NCI-H446 treated with DMSO at 0.1 percent for 48 hours (cell line): ENCODE measurements at regions not wholly inside any gene's neighbourhood (a gene's known extent, or its start where the extent isn't known, plus 50 kb on each side); places are given as distances from the start of the nearest gene placed in this dataset.

Source experiments
- DNase-seq: peaks from one replicate; lab custom pipeline; 2025; lab: John Stamatoyannopoulos, UW

DNA sequence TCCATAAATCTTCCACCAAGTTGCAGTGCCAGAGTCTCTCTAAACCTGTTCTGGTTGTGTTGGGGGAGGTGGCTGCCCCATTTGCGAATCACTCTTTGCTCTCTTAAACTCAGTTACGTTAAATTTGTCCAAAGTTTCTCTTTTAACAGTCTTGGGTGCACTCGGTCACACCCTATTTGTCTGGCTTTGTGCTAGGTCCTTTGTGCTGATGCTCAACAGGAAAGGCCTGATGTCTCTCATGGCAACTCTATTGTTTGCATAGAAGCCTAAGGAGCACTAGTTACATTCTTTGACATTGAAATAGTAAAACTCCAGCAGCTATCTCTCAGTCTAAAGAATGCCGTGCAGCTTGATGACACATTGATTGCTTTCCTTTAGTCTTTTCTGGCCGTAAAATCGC lies 105.1 kb downstream of the TRMT11 start:
- no peak for DNase-seq

DNA sequence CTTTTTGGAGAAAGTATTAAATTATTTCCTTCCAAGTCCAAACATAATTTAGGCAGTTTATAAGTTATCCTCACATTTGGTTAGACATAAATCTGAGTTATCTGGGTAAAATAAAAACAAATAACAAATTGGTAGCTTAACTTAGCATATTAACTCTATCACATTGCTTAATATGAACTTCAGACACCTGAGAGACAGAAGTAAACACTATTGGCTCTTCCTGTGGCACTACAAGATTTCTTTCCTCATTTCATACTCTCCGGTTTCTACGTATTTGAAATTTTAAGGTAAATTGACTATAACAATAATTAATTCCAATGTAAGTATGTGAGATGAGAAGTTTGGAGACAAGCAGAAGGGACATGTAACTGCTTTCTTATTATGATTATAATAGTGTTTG lies 106.8 kb downstream of the TRMT11 start:
- DNase-seq, result no peak

DNA sequence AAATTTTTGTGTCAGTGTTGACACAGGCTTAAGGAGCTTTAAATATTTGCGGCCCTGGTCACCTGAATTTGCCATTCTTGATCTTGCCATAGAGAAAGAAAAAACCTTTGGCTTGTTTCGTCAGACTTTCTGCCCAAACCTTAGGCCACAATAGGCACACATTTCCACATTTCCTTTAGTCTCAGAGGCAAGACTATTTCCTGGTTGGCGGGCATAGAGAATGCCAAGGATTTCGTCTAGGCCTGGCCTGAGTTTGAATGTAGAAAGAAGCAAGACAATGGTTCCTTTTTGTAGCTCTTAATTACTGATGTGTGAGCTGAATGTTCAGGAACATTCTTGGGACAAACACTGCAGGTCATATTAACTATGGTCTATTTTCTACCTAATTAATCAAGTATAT lies 108.1 kb downstream of the TRMT11 start:
- no peak for DNase-seq

DNA sequence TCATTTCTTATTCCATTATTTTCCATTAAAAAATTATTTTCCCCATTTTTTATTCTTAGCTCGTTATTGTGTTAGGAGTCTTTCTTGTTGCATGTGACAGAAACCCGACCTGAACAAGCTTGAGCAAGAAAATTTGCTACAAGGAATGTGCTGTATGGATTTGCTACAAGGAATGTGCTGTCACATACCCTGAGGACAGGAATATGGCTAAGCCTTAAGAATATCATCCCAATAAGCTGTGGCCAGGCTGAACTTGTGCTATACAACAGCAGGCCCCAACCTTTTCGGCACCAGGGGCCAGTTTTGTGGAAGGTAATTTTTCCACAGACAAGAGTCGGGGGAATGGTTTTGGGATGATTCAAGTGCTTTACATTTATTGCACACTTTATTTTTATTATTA lies 114.0 kb downstream of the TRMT11 start:
- DNase-seq, result no peak

DNA sequence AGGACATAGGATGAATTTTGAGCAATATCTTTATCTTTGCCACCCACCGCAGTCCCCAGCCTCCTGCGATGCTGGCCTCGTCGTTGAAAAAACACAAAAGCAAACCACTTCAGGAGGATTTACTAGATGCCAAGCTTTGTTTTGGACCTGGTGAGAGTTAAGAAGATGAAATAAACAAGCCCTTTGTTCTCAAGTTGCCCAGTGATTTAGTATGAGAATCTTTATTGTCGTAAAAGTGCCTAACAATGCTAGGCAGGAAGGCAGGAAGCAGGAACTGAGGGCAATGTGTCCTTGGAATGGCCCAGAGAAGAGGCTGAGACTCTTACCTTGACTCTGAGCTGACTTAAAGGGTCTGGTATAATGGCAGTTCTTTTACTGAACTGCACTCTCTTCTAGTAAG lies 116.0 kb downstream of the TRMT11 start:
- no peak for DNase-seq

DNA sequence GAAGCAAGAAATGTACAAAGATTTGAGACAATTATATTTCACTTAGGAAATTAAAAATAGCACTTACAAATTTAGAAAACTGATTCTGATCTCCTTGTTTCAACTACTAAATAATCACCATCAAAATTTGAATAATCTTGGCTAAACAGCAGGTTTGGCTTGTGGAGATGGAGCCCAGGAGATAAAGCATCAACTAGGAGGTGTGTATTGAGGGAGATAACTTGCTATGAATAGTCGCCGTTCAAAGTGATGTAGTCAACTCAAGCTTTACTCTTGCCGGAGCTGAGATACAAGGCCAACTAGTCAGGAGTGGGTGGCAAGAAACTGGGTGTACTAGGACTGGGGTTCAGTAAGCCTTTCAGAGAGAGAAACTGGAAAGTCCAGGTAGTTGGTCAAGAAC lies 117.7 kb downstream of the TRMT11 start:
- no peak for DNase-seq

DNA sequence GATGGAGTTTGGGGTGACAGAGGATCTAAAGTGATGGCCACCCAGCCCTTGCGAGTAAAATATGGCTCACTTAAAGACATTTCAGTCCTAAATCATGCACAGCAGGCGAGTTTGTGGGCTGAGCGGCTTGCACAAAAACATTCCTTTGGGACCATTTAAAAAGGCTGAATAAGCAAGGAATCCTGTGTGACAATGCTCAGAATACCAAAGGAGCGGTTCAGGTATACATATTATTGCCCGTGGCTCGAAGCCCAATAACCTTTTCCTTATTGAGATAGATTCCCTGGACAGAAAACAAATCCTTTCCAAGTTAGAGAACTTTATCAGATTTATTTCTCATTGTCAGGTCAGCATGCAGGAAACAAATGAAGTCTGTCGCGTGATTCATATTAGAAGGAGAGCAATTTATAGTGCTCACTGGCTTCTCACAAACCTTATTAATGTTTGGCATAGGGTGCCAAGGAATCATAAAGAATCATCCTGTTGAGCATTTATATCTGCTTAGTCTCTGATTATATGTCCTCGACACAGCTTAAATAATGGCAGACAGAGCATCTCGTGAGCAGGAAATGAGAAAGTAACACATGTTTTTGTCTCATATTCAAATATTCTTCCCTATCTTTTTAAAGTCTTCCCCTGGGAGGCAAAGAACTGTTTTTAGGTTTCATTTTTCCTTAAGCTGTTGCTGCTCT lies 121.3 kb downstream of the TRMT11 start:
- no peak for DNase-seq

DNA sequence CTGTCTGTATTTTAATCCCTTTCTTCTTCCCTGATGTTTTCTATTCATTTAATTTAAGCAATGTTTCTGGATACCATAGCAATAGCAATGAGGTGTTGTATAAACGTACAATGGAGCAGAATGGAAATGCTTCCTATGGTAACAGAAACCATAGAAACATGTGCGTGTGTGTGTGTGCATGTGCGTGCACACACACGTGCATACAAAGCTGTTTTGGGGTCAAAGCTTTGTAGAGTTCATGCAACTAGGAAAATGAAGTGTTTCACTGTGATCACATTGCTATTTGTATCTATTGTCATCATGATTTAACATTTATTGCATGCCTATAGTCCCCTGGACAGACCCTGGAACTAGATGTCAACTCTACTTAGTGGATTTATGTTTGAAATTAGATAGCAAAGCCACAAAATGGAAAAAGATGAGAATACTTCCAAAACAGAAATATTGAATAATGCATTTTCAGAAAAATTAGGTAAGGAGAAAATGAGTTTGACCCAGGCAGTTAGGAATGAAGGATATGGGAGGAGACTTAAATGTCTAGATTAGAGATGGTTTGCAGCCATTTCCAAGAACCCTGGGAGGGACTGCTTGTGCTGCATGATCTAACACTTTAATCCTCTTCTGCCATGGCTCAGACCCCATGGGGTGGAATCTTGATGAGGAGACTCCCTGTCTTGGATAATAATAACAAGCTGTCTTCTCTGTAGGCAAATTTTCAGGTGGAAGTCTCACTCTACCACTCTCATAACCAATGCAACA lies 124.4 kb downstream of the TRMT11 start:
- no peak for DNase-seq

DNA sequence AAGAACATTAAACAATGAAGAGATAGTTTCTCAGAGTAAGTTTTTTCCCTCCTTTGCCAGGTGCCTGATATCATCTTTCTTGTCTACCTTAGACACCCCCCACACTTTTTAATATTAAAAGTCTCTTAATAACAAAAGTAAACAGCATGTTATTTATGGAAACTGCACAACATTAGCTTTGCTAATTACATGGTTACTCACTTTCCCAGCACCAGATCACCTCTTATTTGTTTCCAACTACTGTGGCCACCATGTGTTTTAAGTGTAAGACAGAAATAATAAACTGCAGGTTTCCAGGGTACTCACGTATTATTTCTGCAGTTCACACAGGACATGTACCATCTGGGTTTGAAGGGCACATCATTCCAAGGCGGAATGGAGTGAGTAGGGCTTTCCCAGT lies 125.0 kb downstream of the TRMT11 start:
- DNase-seq, result no peak

DNA sequence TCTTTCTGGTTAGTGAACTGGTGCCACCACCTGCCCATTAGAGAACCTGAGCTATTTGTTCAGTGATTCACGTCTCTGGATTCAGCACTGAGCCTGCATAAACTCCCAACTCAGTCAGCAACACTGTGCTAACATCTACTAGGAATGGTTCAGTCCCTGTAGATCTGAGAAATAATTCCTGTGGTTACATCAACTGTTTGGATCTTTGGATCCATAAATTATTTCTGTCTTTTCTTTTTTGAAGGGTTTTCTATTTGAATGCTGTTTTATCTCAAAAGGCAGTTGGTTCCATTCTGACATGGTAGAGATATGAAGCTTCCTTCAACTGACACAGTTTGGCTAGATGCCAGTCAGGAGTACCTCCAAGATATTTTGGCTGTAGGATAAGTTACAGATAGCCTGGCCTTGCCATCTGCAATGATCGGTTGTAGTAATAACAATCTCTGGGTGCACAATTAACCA lies 125.9 kb downstream of the TRMT11 start:
- no peak for DNase-seq

DNA sequence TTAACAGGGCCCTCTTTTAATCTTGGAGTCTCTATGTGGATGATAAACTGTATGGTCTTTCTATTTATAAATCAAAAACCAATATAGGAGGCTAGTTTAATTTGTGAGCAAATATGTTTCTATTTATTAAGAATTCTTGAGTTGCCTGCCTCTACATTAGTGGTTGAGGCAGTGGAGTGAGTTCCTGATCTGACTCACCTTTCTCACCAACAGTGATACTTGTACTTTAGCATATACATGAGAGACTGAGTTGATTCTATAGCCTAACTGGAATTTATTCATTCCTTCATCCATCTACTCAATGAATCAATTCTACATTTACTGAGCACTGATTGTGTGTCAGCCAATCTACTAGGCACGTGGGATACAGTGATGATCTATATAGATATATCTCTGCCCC lies 126.9 kb downstream of the TRMT11 start:
- no peak for DNase-seq

DNA sequence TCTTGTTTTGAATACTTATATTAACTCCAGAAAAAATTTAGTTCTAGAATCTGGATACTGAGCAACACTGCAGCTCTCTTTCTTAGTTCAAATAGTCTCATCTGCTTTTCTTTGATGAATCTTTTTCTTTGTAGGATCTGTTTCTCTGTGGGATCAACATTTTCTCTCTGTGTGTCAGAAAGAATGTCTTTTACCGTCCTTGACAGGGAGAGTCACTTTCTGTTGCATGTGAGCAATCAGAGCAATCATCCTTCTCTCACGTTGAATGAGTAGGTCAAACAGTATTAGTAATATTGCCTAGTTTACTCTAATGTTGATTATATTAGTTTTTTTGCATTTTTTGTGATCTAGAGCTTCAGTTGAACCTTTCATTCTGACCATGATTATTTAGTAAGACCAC lies 130.9 kb downstream of the TRMT11 start:
- DNase-seq, result no peak

DNA sequence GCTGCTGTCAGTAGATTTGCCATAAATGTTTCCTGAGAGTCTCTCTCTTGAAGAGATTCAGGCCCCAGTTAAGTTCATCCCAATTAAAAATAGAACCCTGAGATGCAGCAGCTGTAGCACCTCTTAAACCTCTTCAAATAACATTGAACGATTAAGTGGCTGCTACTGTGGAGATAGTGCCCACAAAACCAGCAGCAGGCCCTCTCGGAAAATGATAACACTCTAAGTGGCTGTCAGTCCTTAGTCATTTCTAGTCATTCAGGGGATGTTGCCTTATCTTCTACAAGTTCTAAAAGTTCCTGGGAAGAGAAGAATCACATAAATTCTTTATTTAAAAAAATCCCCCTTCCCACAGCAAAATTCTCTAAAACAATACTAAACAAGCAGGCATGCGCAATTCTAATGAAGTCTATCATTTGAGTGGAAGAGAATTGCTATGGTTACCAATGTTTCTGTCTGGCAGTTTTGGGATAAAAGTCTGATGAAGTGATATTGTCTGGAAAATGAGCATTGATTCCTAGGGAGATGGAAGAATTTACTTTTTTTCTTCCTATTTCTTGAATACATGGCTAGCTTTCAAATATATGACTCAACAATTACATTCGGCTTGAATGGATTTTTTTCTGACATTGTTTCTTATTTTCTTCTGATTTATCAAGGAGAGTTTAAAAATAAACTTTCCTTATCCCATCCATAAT lies 131.9 kb downstream of the TRMT11 start:
- DNase-seq, result no peak

DNA sequence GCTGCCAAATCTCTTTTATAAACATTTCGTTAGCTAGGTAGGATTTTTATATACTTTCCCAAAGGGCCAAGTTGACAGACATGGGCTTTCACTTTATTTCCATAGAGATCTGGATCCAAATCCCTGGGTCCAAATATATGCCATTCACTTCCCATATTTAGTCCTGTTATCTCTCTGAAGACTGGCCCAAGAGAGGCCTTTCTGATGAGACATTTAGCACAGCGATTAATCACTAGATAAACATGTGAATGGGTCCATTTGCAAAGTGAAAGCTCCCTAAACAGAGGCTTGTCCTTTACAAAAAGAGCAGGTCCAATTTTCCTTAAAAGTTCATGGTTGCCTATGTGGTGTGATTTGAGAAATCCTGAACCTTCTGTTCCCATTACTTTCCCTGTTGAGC lies 132.6 kb downstream of the TRMT11 start:
- no peak for DNase-seq

DNA sequence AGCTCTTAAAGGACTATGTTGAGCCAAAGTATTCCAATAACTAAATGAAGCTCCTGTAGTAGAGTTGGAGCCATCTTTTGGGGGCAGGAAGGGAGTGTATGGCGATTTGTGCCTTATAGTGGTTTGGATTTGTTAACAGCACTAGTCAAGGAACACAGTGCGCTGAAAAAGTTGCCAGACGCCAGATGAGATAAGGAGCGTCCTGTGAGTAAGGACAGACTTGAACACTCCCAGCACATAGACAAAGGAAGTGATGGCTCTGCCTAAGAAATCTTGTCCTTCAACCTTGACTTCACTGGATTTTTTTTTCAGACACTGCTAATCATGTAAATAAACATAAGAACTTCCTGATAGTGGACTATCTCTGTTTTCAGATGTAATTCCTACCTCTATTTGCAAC lies 136.9 kb downstream of the TRMT11 start:
- no peak for DNase-seq

DNA sequence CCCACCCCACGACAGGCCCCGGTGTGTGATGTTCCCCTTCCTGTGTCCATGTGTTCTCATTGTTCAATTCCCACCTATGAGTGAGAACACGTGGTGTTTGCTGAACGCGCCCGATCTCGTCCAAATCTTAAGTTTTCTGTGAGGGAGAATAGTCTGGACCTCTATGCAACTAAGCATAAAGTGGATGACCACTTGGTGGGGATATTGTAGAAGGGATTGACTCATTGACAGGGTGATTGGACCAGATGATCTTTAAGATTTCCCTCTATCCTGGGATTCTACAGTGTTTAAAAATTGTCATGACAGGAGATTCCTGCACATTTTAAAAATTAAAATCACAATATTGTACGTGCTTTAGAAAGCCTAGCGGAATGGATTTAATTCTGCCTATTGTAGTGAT lies 141.3 kb downstream of the TRMT11 start:
- DNase-seq, result no peak

DNA sequence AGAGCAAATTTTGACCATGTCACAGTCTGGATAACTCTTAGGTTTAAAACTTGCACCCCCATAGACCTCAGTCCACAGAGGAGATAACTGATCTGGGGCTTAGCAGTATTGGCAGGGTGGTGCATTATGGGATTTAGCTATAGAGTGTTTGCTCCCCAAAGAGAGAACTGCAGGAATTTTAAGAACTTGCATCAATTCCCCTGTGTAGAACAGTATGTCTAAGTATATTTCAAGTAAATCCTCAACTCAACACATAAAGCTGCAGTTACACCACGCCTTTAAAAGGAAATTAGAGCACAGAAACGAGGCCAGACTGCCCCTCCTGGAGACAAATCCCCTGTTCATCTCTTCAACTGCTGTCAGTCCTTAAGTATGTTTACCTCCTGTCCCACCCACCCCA lies 144.9 kb downstream of the TRMT11 start:
- no peak for DNase-seq

DNA sequence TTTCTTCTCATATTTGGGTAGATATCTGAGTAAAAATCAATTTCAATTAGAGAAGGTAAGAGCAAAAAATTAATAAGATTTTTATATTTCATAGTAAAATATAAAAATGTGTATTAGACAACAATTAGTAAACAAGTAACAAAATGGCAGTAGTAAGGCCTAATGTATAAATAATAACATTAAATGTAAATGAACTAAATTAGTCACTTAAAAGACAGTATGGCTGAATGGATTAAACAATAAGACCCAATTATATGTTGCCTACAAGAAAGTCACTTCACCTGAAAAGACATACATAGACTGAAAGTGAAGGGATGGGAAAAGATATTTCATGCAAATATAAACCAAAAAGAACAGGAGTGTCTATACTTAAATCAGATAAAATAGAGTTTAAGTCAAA lies 147.6 kb downstream of the TRMT11 start:
- DNase-seq, result no peak

DNA sequence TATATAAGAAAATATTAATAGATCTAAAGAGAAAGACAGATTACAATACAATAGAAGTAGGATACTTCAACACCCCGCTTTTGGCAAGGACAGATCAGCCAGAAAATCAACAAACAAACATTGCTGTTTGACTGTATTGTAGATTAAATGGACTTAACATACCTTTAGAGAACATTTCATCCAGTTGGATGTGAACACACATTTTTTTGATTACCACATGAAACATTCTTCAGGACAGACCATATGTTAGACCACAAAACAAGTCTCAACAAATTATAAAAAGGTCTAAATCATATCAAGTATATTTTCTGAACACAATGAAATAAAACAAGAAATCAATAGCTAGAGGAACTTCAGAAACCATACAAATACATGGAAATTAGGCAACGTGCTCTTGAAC lies 148.2 kb downstream of the TRMT11 start:
- DNase-seq, result no peak

DNA sequence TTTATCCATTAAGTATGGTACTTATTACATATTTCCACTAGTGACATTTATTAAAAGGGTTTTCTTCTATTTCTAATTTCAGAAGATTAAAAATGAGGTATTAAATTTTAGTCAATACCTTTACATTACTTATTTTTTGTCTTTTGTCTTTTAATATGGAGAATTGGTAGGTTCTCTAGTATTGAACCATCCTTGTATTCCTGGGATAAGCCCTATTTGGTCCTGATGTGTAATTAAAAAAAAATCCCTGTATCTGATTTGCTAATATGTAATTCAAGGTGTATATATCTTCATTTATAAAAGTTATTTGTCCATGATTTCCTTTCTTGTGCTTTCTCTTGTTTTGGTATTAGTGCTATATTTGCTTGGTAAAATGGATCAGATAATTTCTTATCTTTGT lies 153.7 kb downstream of the TRMT11 start:
- no peak for DNase-seq

DNA sequence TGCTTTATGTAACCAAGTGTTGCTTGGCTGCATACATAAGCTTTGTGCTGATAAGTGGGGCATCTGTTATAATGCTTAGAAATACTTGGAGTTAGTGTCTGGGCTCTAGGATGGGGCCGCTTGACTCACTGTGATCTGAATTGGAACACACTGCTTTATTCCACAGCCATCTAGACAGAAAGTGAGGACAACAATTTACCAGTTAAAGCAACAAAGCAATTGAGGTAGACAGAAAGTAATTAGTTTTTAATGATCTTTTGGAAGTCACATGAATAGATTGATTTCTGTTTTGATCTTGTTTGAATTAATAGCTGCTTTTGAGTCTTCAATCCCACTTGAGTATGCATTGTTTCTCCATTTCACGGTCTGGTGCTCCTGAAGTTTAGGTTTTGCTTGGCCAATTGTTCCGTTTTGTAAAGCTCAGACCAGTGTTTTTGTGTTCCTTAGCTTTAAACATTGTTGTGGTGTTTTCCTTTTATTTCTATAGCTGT lies 157.5 kb downstream of the TRMT11 start:
- DNase-seq, result peak; percentile 50

DNA sequence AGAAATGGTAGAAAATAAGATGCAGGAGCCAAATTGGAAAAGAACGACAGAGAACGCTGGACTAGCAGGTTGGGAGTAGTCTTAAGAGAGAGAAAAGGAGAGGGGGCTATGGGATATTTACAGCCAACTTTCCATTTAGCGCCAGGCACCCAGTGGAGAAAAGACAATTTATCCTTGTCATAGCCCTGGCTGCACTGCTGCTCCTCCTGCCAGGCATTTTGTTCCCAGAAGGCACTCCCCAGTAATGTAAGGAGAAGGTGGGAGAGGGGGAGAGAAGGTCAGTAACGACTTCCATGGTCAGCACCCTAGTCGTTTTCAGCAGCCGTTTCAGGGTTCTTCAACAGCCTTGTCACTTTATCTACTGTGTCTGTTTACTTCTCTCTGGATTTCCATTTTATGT lies 159.0 kb downstream of the TRMT11 start:
- peak; percentile 44 for DNase-seq

DNA sequence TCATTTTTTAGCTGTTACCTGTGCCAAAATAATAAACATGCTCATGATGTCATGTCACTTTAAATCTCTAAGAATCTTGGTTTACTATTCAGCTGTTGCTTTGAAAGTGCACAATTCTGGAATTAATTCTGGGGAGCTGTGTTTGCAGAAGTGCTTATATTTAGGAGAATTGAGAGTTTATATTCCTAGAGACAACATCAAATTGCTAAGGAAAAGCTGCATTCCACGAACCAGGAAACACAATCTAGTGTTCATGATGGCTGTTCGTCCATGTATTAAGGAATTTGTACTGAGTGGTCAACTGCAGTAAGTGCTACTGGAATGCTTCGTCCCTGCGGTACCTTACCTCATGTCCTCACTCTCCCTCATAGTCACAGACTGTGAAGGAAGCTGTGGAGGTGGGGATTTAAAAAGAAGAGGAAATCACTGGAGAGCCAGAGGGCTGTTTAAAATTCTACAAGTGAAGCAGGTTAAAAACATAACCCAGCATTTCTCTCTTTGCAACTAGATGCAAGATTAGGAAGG lies 161.0 kb downstream of the TRMT11 start:
- DNase-seq, result no peak
